ENCODE measurements at regions not wholly inside any gene's neighbourhood (a gene's known extent, or its start where the extent isn't known, plus 50 kb on each side); places are given as distances from the start of the nearest gene placed in this dataset.

- peak; percentile 40 for TF ChIP-seq CTCF (conservative IDR thresholded peaks at IDR 0.05)
- Histone ChIP-seq H3K9me3 (ENCODE audit: control insufficient read depth, low read length) (no peaks in the 10 kb centered on the region), H3K27ac (ENCODE audit: low read depth, low read length) (no peak overlapping the region), H3K27me3 (ENCODE audit: control insufficient read depth, insufficient read depth, low read length, poor library complexity, severe bottlenecking) (no peaks in the 10 kb centered on the region), H3K36me3 (ENCODE audit: control insufficient read depth, insufficient read depth, low read length) (no peaks in the 10 kb centered on the region), H3K4me1 (ENCODE audit: control insufficient read depth, insufficient read depth, low read length) (no peaks in the 10 kb centered on the region), H3K9ac (ENCODE audit: extremely low read depth, low read length, poor library complexity, severe bottlenecking) (no peak overlapping the region), H3K4me3 (ENCODE audit: low read length) (no peak overlapping the region)
- no peaks in the 10 kb centered on the region for H3K4me1 Mint-ChIP-seq
- H3K27me3 Mint-ChIP-seq (ENCODE audit: insufficient read depth): peaks cover 11% of the 10 kb centered on the region
- WGBS, 2 experiments (ENCODE audit: insufficient coverage in 1 of 2, insufficient read length in 1 of 2): 91 to 92% methylated on average over 6 to 9 of the region's 9 CpGs
- no peaks in the 10 kb centered on the region for H3K9me3 Mint-ChIP-seq
- DNase-seq: peak; percentile 57
- no peak overlapping the region for H3K4me3 Mint-ChIP-seq
- no peaks in the 10 kb centered on the region for H3K36me3 Mint-ChIP-seq (ENCODE audit: low read depth)
- no peak overlapping the region for H3K27ac Mint-ChIP-seq
These were observed 139.8 kb upstream of the CDK13 start for GRCh38 chr7:39810204-39810642.

- Mint-ChIP-seq H3K4me3 (no peak overlapping the region), H3K4me1 (peaks cover 1% of the 10 kb centered on the region), H3K27ac (no peak overlapping the region), H3K9me3 (no peaks in the 10 kb centered on the region), H3K36me3 (ENCODE audit: low read depth) (no peaks in the 10 kb centered on the region), H3K27me3 (ENCODE audit: insufficient read depth) (peaks cover 11% of the 10 kb centered on the region)
- no peak for TF ChIP-seq CTCF (conservative IDR thresholded peaks at IDR 0.05)
- WGBS, 2 experiments (ENCODE audit: insufficient coverage in 1 of 2, insufficient read length in 1 of 2): 88 to 94% methylated on average over 1 to 4 of the region's 4 CpGs
- H3K4me1 ChIP-seq (ENCODE audit: control insufficient read depth, insufficient read depth, low read length): no peaks in the 10 kb centered on the region
- H3K9me3 ChIP-seq (ENCODE audit: control insufficient read depth, low read length): no peaks in the 10 kb centered on the region
- DNase-seq: no peak
- H3K4me3 ChIP-seq (ENCODE audit: low read length): no peak overlapping the region
- H3K27ac ChIP-seq (ENCODE audit: low read depth, low read length): no peak overlapping the region
- H3K9ac ChIP-seq (ENCODE audit: extremely low read depth, low read length, poor library complexity, severe bottlenecking): no peak overlapping the region
- no peaks in the 10 kb centered on the region for H3K36me3 ChIP-seq (ENCODE audit: control insufficient read depth, insufficient read depth, low read length)
- H3K27me3 ChIP-seq (ENCODE audit: control insufficient read depth, insufficient read depth, low read length, poor library complexity, severe bottlenecking): no peaks in the 10 kb centered on the region
These were observed 139.3 kb upstream of the CDK13 start for GRCh38 chr7:39810710-39811109.

- Mint-ChIP-seq H3K4me1 (peaks cover 3% of the 10 kb centered on the region), H3K27ac (no peak overlapping the region), H3K9me3 (no peaks in the 10 kb centered on the region), H3K36me3 (ENCODE audit: low read depth) (no peaks in the 10 kb centered on the region), H3K27me3 (ENCODE audit: insufficient read depth) (peaks cover 11% of the 10 kb centered on the region), H3K4me3 (no peak overlapping the region)
- H3K9me3 ChIP-seq (ENCODE audit: control insufficient read depth, low read length): no peaks in the 10 kb centered on the region
- H3K9ac ChIP-seq (ENCODE audit: extremely low read depth, low read length, poor library complexity, severe bottlenecking): no peak overlapping the region
- TF ChIP-seq CTCF (conservative IDR thresholded peaks at IDR 0.05): no peak
- H3K36me3 ChIP-seq (ENCODE audit: control insufficient read depth, insufficient read depth, low read length): no peaks in the 10 kb centered on the region
- 92 to 100% methylated on average over 1 of the region's 1 CpG for WGBS, 2 experiments (ENCODE audit: insufficient coverage in 1 of 2, insufficient read length in 1 of 2)
- no peak overlapping the region for H3K4me3 ChIP-seq (ENCODE audit: low read length)
- H3K27me3 ChIP-seq (ENCODE audit: control insufficient read depth, insufficient read depth, low read length, poor library complexity, severe bottlenecking): no peaks in the 10 kb centered on the region
- H3K4me1 ChIP-seq (ENCODE audit: control insufficient read depth, insufficient read depth, low read length): no peaks in the 10 kb centered on the region
- no peak for DNase-seq
- no peak overlapping the region for H3K27ac ChIP-seq (ENCODE audit: low read depth, low read length)
These were observed 138.9 kb upstream of the CDK13 start for GRCh38 chr7:39811161-39811614.

Data from endodermal cell (in vitro differentiated cells).